ENCODE measurements at regions not wholly inside any gene's neighbourhood (a gene's known extent, or its start where the extent isn't known, plus 50 kb on each side); places are given as distances from the start of the nearest gene placed in this dataset.
A peak's percentile ranks its signal among the peaks of the same experiment; 100 is the strongest.
"Not testable (repeated sequence)": the region's sequence is repeated elsewhere in the genome, so short reads cannot be mapped to it uniquely, and the experiment has no call there.

DNA sequence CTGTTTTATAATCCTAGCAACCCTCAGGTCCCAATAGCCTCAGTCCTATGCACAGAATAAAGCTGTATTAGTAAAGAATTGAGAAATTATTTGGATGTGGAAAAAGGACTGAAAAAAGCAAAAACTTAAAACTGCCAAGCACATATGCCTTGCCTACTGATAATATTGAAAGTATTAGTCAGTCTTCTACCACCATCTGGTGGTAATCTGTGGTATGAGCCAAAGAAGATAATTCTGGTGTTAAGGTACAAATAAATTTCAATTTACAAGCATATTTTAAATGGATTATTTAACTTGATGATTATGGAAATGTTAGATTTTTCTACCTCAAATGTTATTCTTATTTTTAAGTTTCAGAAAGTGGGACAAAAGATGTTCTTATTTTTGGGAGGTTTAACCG lies 460.3 kb upstream of the KLHL1 start:
- in situ Hi-C loops (cut with HindIII; ENCODE audit: low pct_unique_long_range_greater_than_20kb, low sequenced_read_pairs): no loop called here
- DNase-seq (ENCODE audit: low read depth): peak; percentile 15

DNA sequence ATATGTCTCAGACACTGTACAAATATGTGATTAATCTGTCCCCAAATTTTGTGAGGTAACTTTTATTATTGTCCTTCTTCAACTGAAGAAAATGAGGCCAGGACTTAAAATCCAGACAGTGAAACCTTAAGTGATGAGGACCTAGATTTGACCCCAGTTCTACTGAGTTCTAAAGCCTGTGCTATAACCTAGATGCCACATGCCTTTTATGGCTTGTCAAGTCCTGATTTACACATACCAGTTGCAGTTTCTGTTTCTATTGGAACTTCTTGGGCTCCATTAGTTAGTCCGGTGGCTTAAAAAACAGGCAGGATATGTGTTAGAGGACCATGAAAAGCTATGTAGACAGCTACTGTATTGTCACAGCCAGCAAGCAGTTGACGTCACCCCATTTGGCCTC lies 436.5 kb upstream of the KLHL1 start:
- in situ Hi-C loops (cut with HindIII; ENCODE audit: low pct_unique_long_range_greater_than_20kb, low sequenced_read_pairs): no loop called here

DNA sequence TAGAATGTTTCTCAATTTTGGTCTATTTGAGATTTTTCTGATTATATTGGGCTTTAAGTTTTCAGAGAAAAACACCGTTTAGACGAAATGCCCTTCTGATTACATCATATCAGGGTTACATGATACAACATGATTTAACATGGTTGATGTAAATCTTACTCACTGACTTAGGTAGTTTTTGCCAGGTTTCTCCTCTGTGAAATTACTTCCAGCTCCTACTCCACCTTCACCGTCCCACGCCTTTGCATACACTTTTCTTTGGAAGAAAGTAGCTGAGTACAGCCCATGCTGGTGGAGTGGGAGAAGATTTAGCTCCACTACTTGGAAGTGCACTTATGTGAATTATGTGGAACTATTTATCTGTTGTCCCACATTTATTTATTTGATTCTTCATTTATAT lies 433.2 kb upstream of the KLHL1 start:
- in situ Hi-C loops (cut with HindIII; ENCODE audit: low pct_unique_long_range_greater_than_20kb, low sequenced_read_pairs): no loop called here
- DNase-seq (ENCODE audit: low read depth): no peak

More for the DNA sequence above, 436.5 kb upstream of the KLHL1 start:
- DNase-seq (ENCODE audit: low read depth): no peak

DNA sequence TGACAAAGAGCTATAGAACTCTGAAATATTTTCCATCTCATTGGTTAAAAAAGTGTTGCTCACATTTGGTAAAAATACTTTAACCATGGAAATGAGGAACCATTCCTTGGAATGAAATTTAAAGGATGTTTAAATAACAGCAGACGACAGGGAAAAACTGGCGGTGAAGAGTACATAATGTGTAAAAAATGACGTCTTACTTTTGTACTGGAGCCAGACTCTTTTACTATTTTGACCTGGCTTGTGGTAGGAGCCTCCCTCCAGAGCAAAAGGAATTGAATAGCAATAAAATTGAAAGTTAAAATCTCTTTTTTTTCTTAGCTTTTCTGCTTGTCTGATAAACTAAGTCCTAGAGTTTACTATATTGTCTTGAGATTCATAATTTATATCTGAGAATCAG lies 426.2 kb upstream of the KLHL1 start:
- in situ Hi-C loops (cut with HindIII; ENCODE audit: low pct_unique_long_range_greater_than_20kb, low sequenced_read_pairs): no loop called here
- no peak for DNase-seq (ENCODE audit: low read depth)

DNA sequence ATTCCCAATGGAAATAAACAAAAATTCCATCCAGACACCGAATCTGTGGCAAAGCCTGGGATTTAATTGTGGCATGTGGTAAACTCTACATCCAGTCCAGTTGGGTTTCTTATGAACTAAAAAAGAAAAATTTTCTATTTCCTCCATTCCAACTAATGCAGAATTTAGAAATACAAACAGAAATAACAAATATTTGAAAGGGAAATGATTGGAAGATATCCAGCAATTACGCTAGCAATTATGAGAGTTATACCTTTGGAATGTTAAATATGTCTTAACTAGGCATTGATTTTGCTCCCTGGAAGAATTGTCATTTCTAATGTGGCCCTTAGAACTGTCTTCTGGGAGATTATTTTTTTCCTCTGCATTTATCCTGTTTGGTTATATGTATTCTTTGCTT lies 421.4 kb upstream of the KLHL1 start:
- no peak for DNase-seq (ENCODE audit: low read depth)
- in situ Hi-C loops (cut with HindIII; ENCODE audit: low pct_unique_long_range_greater_than_20kb, low sequenced_read_pairs): no loop called here

DNA sequence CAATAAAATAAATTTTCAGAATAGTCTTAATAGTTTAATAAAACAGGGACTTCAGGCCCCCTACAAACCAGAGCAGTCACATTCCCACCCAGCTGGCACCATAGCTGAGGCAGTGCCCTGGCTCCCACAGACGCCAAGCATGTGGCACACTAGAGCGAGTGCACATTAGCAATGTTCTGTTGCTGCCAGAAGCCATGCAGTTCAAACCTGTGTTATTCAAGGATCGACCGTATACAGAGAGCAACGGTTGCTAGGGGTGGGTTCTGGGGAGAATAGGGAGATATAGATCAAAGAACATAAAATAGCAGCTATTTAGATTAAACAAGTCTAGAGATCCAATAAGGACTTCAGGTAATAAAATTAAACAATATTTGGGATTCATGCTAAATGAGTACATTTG lies 419.3 kb upstream of the KLHL1 start:
- in situ Hi-C loops (cut with HindIII; ENCODE audit: low pct_unique_long_range_greater_than_20kb, low sequenced_read_pairs): no loop called here
- no peak for DNase-seq (ENCODE audit: low read depth)

DNA sequence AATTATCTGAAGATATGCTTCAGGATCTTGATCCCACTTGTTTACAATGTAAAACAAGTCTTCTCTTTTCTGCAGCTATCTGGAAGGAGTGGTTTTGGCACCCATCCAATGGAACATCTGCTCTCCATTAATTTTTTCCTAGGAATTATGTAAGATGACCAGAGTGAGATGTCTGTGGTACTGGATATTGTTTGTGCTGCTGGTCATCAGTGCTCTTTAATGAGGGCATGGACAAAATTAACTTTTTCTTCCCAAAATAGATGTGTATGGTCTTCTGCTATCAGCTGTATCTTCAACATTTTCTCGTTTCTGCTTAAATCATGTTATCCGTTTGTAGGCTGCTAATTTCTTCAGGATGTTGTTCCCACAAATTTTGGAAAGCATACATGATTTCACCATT lies 415.4 kb upstream of the KLHL1 start:
- in situ Hi-C loops (cut with HindIII; ENCODE audit: low pct_unique_long_range_greater_than_20kb, low sequenced_read_pairs): no loop called here

DNA sequence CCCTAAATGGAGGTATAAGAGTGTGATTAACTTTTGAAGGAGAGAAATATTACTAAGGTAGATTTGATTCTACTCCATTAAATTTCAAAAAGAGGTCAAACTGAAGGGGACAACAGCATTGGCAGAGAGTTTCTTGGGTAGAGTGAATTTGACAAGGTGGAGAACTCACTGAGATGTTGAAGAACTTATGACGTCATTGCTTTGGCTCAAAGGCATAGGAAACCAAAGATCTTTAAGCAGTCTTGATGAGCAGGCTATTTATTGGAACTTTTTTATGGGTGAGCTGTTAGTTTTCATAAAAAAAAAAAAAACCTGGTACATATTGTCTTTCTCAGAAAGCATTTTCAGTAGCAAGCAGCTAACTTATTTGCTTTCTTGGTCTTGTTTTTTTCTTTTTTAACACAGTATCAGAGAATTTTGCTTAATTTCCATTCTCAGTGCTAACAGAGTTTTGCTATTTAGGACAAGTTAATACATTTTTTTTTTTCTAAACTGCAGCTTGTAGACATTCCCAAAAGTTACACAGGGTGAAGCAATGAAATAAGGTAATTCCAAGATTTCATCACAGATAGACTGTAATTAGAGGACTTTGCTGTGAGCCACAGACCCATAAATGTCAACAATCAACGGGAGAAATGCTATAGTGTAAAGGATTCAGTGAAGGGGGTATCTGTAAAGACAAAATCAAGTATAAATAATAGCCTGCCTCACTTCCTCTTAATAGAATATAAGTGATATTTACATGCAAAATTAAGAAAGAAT lies 412.2 kb upstream of the KLHL1 start:
- in situ Hi-C loops (cut with HindIII; ENCODE audit: low pct_unique_long_range_greater_than_20kb, low sequenced_read_pairs): no loop called here

More for the DNA sequence above, 415.4 kb upstream of the KLHL1 start:
- DNase-seq (ENCODE audit: low read depth): no peak

DNA sequence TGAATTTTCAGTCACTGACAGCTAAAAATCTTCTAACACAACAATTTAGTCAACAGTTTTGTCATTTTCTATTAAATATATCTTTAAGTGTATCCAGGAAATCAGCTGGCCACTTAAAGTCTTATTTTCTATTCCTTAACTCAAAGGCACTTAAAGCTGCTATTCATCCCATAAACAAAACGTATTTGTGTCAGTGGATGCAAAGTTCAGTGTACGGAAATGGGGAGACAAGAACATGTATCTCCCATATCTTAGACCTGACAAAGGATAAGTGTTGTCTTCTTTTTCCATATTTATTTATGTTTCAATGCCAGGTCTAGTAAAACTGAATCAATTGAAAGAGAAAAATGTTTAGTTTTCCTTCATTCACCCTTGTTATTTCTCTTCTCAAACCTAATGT lies 409.8 kb upstream of the KLHL1 start:
- in situ Hi-C loops (cut with HindIII; ENCODE audit: low pct_unique_long_range_greater_than_20kb, low sequenced_read_pairs): no loop called here
- no peak for DNase-seq (ENCODE audit: low read depth)

More for the DNA sequence above, 412.2 kb upstream of the KLHL1 start:
- DNase-seq (ENCODE audit: low read depth): no peak

DNA sequence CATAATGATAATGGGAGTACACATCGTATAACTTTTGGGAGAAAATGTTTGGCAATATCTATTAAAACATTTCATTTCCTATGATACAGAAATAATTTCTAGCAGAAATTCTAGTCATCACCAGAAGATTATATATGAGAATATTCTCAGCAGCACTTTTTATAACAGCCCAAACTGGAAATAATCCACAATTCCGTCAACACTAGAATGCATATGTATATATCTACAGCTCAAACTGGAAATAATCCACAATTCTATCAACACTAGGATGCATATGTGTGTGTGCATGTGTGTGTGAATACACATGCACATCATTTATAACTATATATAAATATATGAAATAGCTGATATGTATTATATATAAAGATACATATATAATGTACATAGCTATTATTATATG lies 408.0 kb upstream of the KLHL1 start:
- in situ Hi-C loops (cut with HindIII; ENCODE audit: low pct_unique_long_range_greater_than_20kb, low sequenced_read_pairs): no loop called here
- DNase-seq (ENCODE audit: low read depth): no peak

DNA sequence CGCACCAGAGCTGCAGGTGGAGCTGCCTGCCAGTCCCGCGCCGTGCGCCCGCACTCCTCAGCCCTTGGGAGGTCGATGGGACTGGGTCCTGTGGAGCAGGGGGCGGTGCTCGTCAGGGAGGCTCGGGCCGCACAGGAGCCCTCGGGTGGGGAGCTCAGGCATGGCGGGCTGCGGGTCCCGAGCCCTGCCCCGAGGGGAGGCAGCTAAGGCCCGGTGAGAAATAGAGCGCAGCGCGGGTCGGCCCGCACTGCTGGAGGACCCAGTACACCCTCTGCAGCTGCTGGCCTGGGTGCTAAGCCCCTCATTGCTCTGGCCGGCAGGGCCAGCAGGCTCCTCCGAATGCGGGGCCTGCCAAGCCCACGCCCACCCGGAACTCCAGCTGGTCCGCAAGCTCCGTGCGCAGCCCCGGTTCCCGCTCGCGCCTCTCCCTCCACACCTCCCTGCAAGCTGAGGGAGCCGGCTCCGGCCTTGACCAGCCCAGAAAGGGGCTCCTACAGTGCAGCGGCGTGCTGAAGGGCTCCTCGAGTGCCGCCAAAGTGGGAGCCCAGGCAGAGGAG lies 403.7 kb upstream of the KLHL1 start:
- DNase-seq (ENCODE audit: low read depth); in situ Hi-C loops (cut with HindIII; ENCODE audit: low pct_unique_long_range_greater_than_20kb, low sequenced_read_pairs): not testable (repeated sequence)

DNA sequence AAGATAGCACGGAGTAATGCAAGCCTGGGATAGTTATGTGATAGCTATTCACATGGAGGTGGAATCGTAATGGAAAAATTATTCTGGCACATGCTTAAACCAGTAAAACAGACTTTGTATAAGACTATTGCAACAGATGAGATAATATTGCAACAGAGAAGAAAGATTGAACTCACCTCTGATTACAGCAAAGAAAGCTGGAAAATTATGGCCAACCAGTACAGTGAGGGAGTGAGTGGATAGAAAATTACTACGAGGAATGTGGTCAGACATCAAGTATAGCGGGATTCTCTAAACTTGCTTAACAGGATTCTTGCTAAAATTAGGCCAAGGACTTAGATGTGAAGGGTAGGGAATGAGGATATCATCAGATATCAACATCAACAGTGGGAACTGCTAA lies 397.6 kb upstream of the KLHL1 start:
- in situ Hi-C loops (cut with HindIII; ENCODE audit: low pct_unique_long_range_greater_than_20kb, low sequenced_read_pairs): no loop called here
- no peak for DNase-seq (ENCODE audit: low read depth)

DNA sequence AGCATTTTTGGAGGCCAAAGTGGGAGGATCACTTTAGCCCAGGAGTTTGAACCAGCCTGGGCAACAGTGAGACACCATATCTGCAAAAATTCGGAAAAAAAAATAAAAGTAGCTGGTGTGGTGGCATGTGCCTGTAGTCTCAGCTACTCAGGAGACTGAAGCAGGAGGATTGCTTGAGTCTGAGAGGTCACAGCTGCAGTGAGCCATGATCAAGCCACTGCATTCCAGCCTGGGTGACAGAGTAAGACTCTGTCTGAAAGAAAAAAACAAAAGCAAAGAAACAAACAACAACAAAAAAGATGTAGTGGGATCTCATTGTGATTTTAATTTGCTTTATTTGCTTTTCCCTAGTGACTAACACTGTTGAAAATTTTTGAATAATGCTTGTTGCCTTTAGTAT lies 394.7 kb upstream of the KLHL1 start:
- in situ Hi-C loops (cut with HindIII; ENCODE audit: low pct_unique_long_range_greater_than_20kb, low sequenced_read_pairs): no loop called here
- no peak for DNase-seq (ENCODE audit: low read depth)

DNA sequence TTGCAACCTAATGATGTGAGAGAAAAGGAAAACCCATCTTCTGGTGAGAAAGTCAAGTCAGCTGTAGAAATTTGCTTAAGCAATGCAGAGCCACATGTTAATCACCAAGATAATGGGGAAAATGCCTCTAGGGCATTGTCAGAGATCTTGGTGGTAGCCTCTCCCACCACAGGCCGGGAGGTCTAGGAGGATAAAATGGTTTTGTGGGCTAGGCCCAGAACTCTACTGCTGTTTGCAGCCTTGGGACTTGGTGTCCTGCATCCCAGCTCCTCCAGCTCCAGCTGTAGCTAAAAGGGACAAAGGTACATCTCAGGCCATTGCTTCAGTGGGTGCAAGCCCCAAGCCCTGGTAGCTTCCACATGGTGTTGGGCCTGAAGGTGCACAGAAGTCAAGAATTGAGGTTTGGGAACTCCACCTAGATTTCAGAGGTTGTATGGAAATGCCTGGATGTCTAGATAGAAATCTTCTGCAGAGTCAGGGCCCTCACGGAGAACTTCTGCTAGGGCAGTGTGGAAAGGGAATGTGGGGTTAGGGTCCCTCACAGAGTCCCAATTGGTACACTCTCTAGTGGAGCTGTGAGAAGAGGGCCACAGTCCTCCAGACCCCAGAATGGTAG lies 382.2 kb upstream of the KLHL1 start:
- in situ Hi-C loops (cut with HindIII; ENCODE audit: low pct_unique_long_range_greater_than_20kb, low sequenced_read_pairs): no loop called here
- no peak for DNase-seq (ENCODE audit: low read depth)

DNA sequence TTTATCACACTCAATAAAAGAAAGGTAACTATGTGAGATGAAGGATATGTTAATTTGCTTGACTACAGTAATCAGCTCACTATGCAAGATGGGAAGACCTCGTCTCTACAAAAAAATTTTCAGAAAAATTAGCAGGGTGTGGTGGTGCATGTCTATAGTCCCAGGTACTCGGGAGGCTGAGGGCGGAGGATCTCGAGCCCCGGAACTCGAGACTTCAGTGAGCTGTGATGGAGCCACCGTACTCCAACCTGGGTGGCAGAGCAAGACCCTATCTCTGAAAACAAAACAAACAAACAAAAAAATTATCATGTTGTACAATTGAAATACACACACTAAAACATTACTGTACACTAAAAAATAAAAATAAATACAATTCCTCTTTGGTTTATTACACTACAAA lies 376.7 kb upstream of the KLHL1 start:
- in situ Hi-C loops (cut with HindIII; ENCODE audit: low pct_unique_long_range_greater_than_20kb, low sequenced_read_pairs): no loop called here
- DNase-seq (ENCODE audit: low read depth): no peak

DNA sequence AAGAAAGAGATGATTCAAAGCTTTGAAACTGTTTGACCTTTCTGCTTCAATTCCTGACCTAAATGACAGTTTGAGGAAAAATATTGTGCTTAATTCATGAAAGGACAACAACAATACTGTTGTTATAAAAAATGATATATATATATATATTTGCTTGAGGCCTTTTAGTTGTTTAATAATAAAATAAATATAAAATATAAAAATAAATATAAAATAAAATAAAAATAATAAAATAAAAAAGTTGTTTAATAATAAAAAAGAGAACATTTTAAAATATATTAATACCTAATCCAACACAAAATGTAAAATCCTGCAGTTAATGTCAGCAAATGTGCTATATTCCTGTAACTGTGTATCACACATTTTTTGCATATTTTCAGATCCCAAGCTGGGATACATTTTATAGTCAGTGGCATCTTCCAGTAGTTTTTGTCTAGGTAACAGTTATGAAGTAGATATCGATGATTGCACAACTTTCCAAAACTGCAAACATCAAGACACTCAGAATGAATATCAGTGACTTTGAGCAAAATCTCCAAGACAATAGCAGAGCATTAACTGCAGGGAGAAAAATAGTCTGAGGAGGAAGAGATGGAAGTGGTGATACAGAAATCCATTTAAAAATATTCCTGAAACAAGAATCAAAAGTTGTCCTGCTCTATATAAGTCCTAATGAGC lies 375.5 kb upstream of the KLHL1 start:
- in situ Hi-C loops (cut with HindIII; ENCODE audit: low pct_unique_long_range_greater_than_20kb, low sequenced_read_pairs): no loop called here
- DNase-seq (ENCODE audit: low read depth): no peak

DNA sequence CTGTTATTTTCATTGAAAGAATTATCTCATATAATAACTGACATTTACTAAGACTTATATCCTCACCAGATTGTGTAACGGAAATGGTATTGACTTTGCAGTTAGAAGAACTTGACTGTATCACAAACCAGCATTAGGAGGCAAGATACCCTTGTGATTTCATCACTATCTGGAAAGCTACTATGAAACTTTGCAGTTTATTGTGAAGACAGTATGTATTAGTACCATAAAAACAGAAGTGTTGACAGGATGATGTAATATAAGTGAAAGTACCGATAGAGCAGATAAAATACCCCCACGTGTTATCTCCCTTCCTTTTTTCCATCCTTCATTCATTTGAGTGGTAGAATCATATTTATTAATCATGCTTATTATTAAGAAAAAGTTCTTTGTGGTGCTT lies 365.7 kb upstream of the KLHL1 start:
- in situ Hi-C loops (cut with HindIII; ENCODE audit: low pct_unique_long_range_greater_than_20kb, low sequenced_read_pairs): no loop called here

DNA sequence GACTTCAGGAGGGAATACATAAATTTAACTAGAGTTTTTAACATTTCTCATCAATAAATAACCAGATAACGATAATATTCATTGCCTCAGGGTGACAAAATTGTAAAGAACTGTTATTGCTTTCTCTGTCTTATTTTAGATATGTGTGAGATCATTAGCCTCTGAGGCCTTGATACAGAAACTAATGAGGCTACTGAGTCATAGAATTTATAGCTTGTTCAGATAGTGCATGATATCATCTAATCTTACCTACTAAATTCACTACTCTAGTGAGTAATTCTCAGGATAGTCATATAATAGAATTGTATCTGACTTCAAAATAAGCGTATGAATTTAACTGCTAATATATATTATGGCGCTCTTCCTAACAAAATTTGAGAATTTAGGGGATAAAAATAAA lies 360.8 kb upstream of the KLHL1 start:
- in situ Hi-C loops (cut with HindIII; ENCODE audit: low pct_unique_long_range_greater_than_20kb, low sequenced_read_pairs): no loop called here
- DNase-seq (ENCODE audit: low read depth): no peak

More for the DNA sequence above, 365.7 kb upstream of the KLHL1 start:
- DNase-seq (ENCODE audit: low read depth): no peak

DNA sequence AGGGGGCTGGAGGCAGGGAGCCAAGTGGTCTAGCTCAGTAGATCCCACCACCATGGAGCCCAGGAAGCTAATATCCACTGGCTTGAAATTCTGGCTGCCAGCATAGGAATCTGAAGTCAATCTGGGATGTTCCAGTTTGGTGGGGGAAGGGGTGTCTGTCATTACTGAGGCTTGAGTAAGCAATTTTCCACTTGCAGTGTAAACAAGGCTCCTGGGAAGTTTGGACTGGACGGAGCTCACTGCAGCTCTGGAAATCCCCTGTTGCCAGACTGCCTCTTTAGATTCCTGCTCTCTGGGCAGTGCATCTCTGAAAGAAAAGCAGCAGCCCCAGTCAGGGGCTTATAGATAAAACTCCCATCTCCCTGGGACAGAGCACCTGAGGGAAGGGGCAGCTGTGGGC lies 349.2 kb upstream of the KLHL1 start:
- in situ Hi-C loops (cut with HindIII; ENCODE audit: low pct_unique_long_range_greater_than_20kb, low sequenced_read_pairs): no loop called here
- DNase-seq (ENCODE audit: low read depth): peak; percentile 9

Data from Caki2 (cell line).